ENCODE measurements at regions not wholly inside any gene's neighbourhood (a gene's known extent, or its start where the extent isn't known, plus 50 kb on each side); places are given as distances from the start of the nearest gene placed in this dataset.

GRCh38 chr5:162384225-162384624 is 316.7 kb downstream of the GABRG2 start:
- Histone ChIP-seq H3K79me2 (replicated peaks; ENCODE audit: insufficient read depth) (no peaks in the 10 kb centered on the region), H2AFZ (no peak overlapping the region), H3F3A (replicated peaks; ENCODE audit: low read depth) (no peaks in the 10 kb centered on the region), H3K4me3 (no peak overlapping the region), H3K27me3 (ENCODE audit: insufficient read depth) (no peaks in the 10 kb centered on the region), H3K9me2 (ENCODE audit: insufficient read depth) (peaks cover 3% of the 10 kb centered on the region; the same call in 1 of the 2 replicates), H3K4me2 (no peak overlapping the region), H4K20me1 (replicated peaks; ENCODE audit: insufficient read depth) (no peaks in the 10 kb centered on the region), H3K4me1 (ENCODE audit: insufficient read depth) (no peaks in the 10 kb centered on the region), H3K27ac (ENCODE audit: low read depth) (no peak overlapping the region), H3K36me3 (ENCODE audit: insufficient read depth) (no peaks in the 10 kb centered on the region)
- peak; percentile 55; the same call in 2 of the 3 replicates for ATAC-seq
- no peak for TF ChIP-seq EZH2phosphoT487 (IDR thresholded peaks at IDR 0.05; ENCODE audit: unreplicated experiment)
- no peak overlapping the region for H3K27ac Mint-ChIP-seq
- peaks cover 3% of the 10 kb centered on the region; the same call in 2 of the 3 replicates for H3K4me1 Mint-ChIP-seq
- no peaks in the 10 kb centered on the region for H3K36me3 Mint-ChIP-seq (ENCODE audit: low read depth)
- no peaks in the 10 kb centered on the region; the same call in 2 of the 3 replicates for H3K9me3 Mint-ChIP-seq
- H3K4me3 Mint-ChIP-seq: no peak overlapping the region
- no peaks in the 10 kb centered on the region for H3K27me3 Mint-ChIP-seq (ENCODE audit: insufficient read depth, low read depth, poor library complexity)
- peak; percentile 8 for DNase-seq (ENCODE audit: low spot score)

- Histone ChIP-seq H3K36me3 (ENCODE audit: insufficient read depth) (no peaks in the 10 kb centered on the region), H2AFZ (no peak overlapping the region), H3K4me3 (no peak overlapping the region), H3K9me2 (ENCODE audit: insufficient read depth) (no peaks in the 10 kb centered on the region), H4K20me1 (replicated peaks; ENCODE audit: insufficient read depth) (no peaks in the 10 kb centered on the region), H3K27me3 (ENCODE audit: insufficient read depth) (no peaks in the 10 kb centered on the region), H3K4me2 (no peak overlapping the region), H3F3A (replicated peaks; ENCODE audit: low read depth) (no peaks in the 10 kb centered on the region), H3K79me2 (replicated peaks; ENCODE audit: insufficient read depth) (no peaks in the 10 kb centered on the region), H3K4me1 (ENCODE audit: insufficient read depth) (no peaks in the 10 kb centered on the region), H3K27ac (ENCODE audit: low read depth) (no peak overlapping the region)
- ATAC-seq (no peak), DNase-seq (ENCODE audit: low spot score) (no peak)
- H3K4me3 Mint-ChIP-seq: no peak overlapping the region
- H3K27me3 Mint-ChIP-seq (ENCODE audit: insufficient read depth, low read depth, poor library complexity): no peaks in the 10 kb centered on the region
- no peak overlapping the region for H3K27ac Mint-ChIP-seq
- peaks cover 9% of the 10 kb centered on the region for H3K9me3 Mint-ChIP-seq
- no peaks in the 10 kb centered on the region for H3K36me3 Mint-ChIP-seq (ENCODE audit: low read depth)
- TF ChIP-seq ETS1 (IDR thresholded peaks at IDR 0.05) (no peak), NANOG (IDR thresholded peaks at IDR 0.05; ENCODE audit: borderline replicate concordance) (no peak), EZH2 (IDR thresholded peaks at IDR 0.05; ENCODE audit: low read depth, unreplicated experiment) (no peak), ZNF114 (CRISPR knock-in tag; IDR thresholded peaks at IDR 0.05) (no peak), POLR2AphosphoS5 (IDR thresholded peaks at IDR 0.05; ENCODE audit: low read depth) (no peak), ZNF462 (CRISPR knock-in tag; IDR thresholded peaks at IDR 0.05) (no peak), EZH2phosphoT487 (IDR thresholded peaks at IDR 0.05; ENCODE audit: unreplicated experiment) (no peak), STAT1 (IDR thresholded peaks at IDR 0.05; ENCODE audit: unreplicated experiment) (no peak)
- no peaks in the 10 kb centered on the region for H3K4me1 Mint-ChIP-seq
These were observed 324.3 kb downstream of the GABRG2 start for GRCh38 chr5:162391833-162392232.

All from GM23338 (cell line).